CD14-positive monocyte (primary cell): ENCODE measurements at regions not wholly inside any gene's neighbourhood (a gene's known extent, or its start where the extent isn't known, plus 50 kb on each side); places are given as distances from the start of the nearest gene placed in this dataset.

ENCODE experiments used
- DNase-seq, 3 donors: peaks; one replicate each; pipeline ENCODE4 v3.0.0-alpha.2; 2011 to 2022
- H2AFZ ChIP-seq: 2 replicates; pipeline ENCODE4 v1.6.0; 2012; ENCODE audit warnings: mild to moderate bottlenecking, low read depth, low read length, inconsistent platforms; ENCODE audit not compliant: insufficient read depth, poor library complexity, severe bottlenecking
- H3K27ac ChIP-seq, 2 donors: 1 replicate in 1 of 2; 2 replicates in 1 of 2; pipeline ENCODE4 v1.5.1; 2012 to 2013; ENCODE audit warnings: low read length in 2 of 2, control low read depth in 1 of 2, inconsistent platforms in 1 of 2, low read depth in 1 of 2, mild to moderate bottlenecking in 1 of 2
- H3K27me3 ChIP-seq, 2 donors: one replicate each; pipeline versions ENCODE4 v1.6.0 to v1.6.1; 2011 to 2013; ENCODE audit warnings: low read length in 2 of 2; ENCODE audit not compliant: control insufficient read depth in 2 of 2, insufficient read depth in 2 of 2
- H3K36me3 ChIP-seq, 2 donors: replicated peaks in 1 of 2; 1 replicate in 1 of 2; 2 replicates in 1 of 2; pipeline versions ENCODE4 v1.5.1 to v1.6.1; 2012 to 2013; ENCODE audit warnings: low read length in 2 of 2, control low read depth in 1 of 2, inconsistent platforms in 1 of 2, mild to moderate bottlenecking in 1 of 2; ENCODE audit not compliant: insufficient read depth in 2 of 2, control insufficient read depth in 1 of 2
- H3K4me1 ChIP-seq, 2 donors: 1 replicate in 1 of 2; 2 replicates in 1 of 2; pipeline versions ENCODE4 v1.5.1 to v1.6.1; 2012 to 2013; ENCODE audit warnings: low read length in 2 of 2, control low read depth in 1 of 2, inconsistent platforms in 1 of 2, mild to moderate bottlenecking in 1 of 2, moderate library complexity in 1 of 2; ENCODE audit not compliant: insufficient read depth in 2 of 2, control insufficient read depth in 1 of 2
- H3K4me2 ChIP-seq: replicated peaks from 2 replicates; pipeline ENCODE3; 2012; ENCODE audit warnings: low read length, moderate library complexity, mild to moderate bottlenecking; ENCODE audit not compliant: poor library complexity, severe bottlenecking; ENCODE audit errors: extremely low read depth
- H3K4me3 ChIP-seq, 3 experiments: fragments of 200-600 bp in 1 of 3; sonication (generic) in 1 of 3; replicated peaks in 1 of 3; 1 replicate in 2 of 3; 2 replicates in 1 of 3; pipeline ENCODE4 v1.5.1; 2011 to 2013; ENCODE audit warnings: low read length in 3 of 3, mild to moderate bottlenecking in 3 of 3, control low read depth in 2 of 3, low read depth in 2 of 3, inconsistent platforms in 1 of 3, moderate library complexity in 1 of 3
- H3K79me2 ChIP-seq: 2 replicates; pipeline ENCODE4 v1.6.0; 2012; ENCODE audit warnings: mild to moderate bottlenecking, control low read depth, inconsistent platforms, low read length, moderate library complexity; ENCODE audit not compliant: insufficient read depth
- H3K9ac ChIP-seq: 2 replicates; pipeline ENCODE4 v1.6.0; 2017; ENCODE audit warnings: low read length, mild to moderate bottlenecking; ENCODE audit not compliant: insufficient read depth, poor library complexity, severe bottlenecking
- H3K9me3 ChIP-seq, 2 donors: replicated peaks in 1 of 2; 1 replicate in 1 of 2; 2 replicates in 1 of 2; pipeline versions ENCODE4 v1.5.1 to v1.6.1; 2012 to 2013; ENCODE audit warnings: low read length in 2 of 2, control low read depth in 1 of 2; ENCODE audit not compliant: control insufficient read depth in 1 of 2, insufficient read depth in 1 of 2
- H4K20me1 ChIP-seq: 2 replicates; pipeline ENCODE4 v1.6.0; 2012; ENCODE audit warnings: mild to moderate bottlenecking, low read length, control low read depth, moderate library complexity; ENCODE audit not compliant: insufficient read depth
- H3K27ac Mint-ChIP-seq, 7 donors: one replicate each; pipeline ENCODE4 v1.8.0; 2020; ENCODE audit warnings: mild to moderate bottlenecking in 7 of 7, mixed read lengths in 7 of 7, moderate library complexity in 6 of 7, inconsistent platforms in 2 of 7
- H3K27me3 Mint-ChIP-seq, 3 donors: one replicate each; pipeline ENCODE4 v1.8.0; 2021 to 2022; ENCODE audit warnings: low read depth in 3 of 3, mild to moderate bottlenecking in 3 of 3, mixed read lengths in 3 of 3, moderate library complexity in 3 of 3, inconsistent platforms in 1 of 3
- H3K36me3 Mint-ChIP-seq, 2 donors: one replicate each; pipeline ENCODE4 v1.8.0; 2020; ENCODE audit warnings: mixed read lengths in 2 of 2, inconsistent platforms in 1 of 2, mild to moderate bottlenecking in 1 of 2
- H3K4me1 Mint-ChIP-seq: one replicate; pipeline ENCODE4 v1.8.0; 2020; ENCODE audit warnings: mild to moderate bottlenecking, mixed read lengths
- H3K4me3 Mint-ChIP-seq, 2 donors: one replicate each; pipeline ENCODE4 v1.8.0; 2020; ENCODE audit warnings: mild to moderate bottlenecking in 2 of 2, mixed read lengths in 2 of 2, moderate library complexity in 1 of 2
- H3K9me3 Mint-ChIP-seq, 7 donors: one replicate each; pipeline ENCODE4 v1.8.0; 2020 to 2022; ENCODE audit warnings: mixed read lengths in 7 of 7, mild to moderate bottlenecking in 6 of 7, moderate library complexity in 6 of 7, inconsistent platforms in 2 of 7
- WGBS: methylation state at CpG from one replicate; pipeline ENCODE4 v1.1.5; 2013; ENCODE audit warnings: missing lambda C conversion rate; ENCODE audit not compliant: insufficient coverage; 5-methylcytosine and 5-hydroxymethylcytosine counted together
- intact Hi-C, 2 donors: fragments of 100-400 bp; cut with micrococcal nuclease; formaldehyde crosslinking; loops; one replicate each; pipeline versions ENCODE4 v1.15.0 to v1.15.1; 2023
- TF ChIP-seq, protein P1 (sequence below): fragments of 200-600 bp; IDR thresholded peaks from one replicate; pipeline ENCODE4 v1.8.0; 2022; ENCODE audit warnings: antibody characterized with exemption, mild to moderate bottlenecking

DNA sequence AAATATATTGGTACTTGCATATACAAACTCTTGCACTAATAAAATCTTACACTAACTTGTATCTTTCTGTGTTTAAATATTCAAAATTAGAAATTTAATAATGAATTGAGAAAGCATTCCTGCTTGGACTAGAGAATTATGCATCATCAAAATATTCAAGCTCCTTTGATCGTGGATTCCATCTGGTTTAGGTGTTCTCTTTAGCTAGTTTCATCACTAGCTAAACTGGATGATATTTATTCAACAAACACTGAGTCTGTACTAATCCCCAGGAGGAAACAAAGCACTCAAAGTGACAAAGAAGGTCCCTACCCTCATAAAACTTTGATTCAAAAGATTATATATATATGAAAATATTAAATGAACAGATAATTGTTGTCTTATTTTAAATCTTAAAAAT, 1360.9 kb upstream of the ALCAM start:
- Mint-ChIP-seq H3K27ac (no peak overlapping the region), H3K9me3 (peaks cover 0 to 2% (median 0%) of the 10 kb centered on the region in 7 donors), H3K36me3 (no peaks in the 10 kb centered on the region), H3K4me3 (no peak overlapping the region), H3K4me1 (no peaks in the 10 kb centered on the region), H3K27me3 (no peaks in the 10 kb centered on the region)
- H3K9ac ChIP-seq = no peak overlapping the region
- WGBS = no CpG with 5 or more reads among the region's 1 CpG
- no peaks in the 10 kb centered on the region for H3K9me3 ChIP-seq
- no peaks in the 10 kb centered on the region for H3K4me1 ChIP-seq
- no peak overlapping the region for H3K4me3 ChIP-seq
- DNase-seq = no peak
- H3K36me3 ChIP-seq = no peaks in the 10 kb centered on the region
- no peak overlapping the region for H3K27ac ChIP-seq
- TF ChIP-seq, protein P1, sequence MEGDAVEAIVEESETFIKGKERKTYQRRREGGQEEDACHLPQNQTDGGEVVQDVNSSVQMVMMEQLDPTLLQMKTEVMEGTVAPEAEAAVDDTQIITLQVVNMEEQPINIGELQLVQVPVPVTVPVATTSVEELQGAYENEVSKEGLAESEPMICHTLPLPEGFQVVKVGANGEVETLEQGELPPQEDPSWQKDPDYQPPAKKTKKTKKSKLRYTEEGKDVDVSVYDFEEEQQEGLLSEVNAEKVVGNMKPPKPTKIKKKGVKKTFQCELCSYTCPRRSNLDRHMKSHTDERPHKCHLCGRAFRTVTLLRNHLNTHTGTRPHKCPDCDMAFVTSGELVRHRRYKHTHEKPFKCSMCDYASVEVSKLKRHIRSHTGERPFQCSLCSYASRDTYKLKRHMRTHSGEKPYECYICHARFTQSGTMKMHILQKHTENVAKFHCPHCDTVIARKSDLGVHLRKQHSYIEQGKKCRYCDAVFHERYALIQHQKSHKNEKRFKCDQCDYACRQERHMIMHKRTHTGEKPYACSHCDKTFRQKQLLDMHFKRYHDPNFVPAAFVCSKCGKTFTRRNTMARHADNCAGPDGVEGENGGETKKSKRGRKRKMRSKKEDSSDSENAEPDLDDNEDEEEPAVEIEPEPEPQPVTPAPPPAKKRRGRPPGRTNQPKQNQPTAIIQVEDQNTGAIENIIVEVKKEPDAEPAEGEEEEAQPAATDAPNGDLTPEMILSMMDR = no peak
- no peaks in the 10 kb centered on the region for H4K20me1 ChIP-seq
- H3K27me3 ChIP-seq = no peaks in the 10 kb centered on the region
- intact Hi-C loops = no loop called here
- H3K4me2 ChIP-seq = no peak overlapping the region
- no peak overlapping the region for H2AFZ ChIP-seq
- no peaks in the 10 kb centered on the region for H3K79me2 ChIP-seq

DNA sequence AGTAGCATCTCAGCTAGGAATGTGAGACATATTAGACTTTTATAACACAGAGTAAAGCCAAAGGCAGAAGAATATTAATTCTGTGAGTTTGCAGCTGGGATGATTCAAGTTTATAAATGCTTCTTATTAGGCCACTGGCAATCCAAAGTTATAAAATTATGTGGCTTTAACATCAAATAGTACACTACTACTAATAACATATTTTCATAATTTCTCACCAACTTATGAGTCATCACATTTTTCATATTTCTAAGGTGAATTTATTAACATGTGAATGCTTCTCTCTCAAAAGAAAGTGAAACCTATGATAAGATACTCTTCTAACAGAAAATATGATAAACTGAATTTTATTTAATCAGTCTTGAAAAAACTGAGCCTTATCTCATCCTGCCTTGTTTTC, 1348.2 kb upstream of the ALCAM start:
- Histone ChIP-seq H3K9me3 (peaks cover 3 to 8% of the 10 kb centered on the region in 2 donors), H3K4me2 (no peak overlapping the region), H3K4me1 (no peaks in the 10 kb centered on the region), H3K4me3 (no peak overlapping the region), H3K9ac (no peak overlapping the region), H3K79me2 (no peaks in the 10 kb centered on the region), H2AFZ (no peak overlapping the region), H3K27me3 (no peaks in the 10 kb centered on the region), H3K36me3 (no peaks in the 10 kb centered on the region), H3K27ac (no peak overlapping the region), H4K20me1 (no peaks in the 10 kb centered on the region)
- no peak overlapping the region for H3K4me3 Mint-ChIP-seq
- H3K27ac Mint-ChIP-seq = no peak overlapping the region
- H3K4me1 Mint-ChIP-seq = no peaks in the 10 kb centered on the region
- peaks cover 0 to 9% (median 5%) of the 10 kb centered on the region in 7 donors for H3K9me3 Mint-ChIP-seq
- intact Hi-C loops = no loop called here
- TF ChIP-seq, protein P1 = no peak
- no peaks in the 10 kb centered on the region for H3K36me3 Mint-ChIP-seq
- no peak for DNase-seq
- H3K27me3 Mint-ChIP-seq = no peaks in the 10 kb centered on the region
